A673 (cell line): ENCODE measurements at regions not wholly inside any gene's neighbourhood (a gene's known extent, or its start where the extent isn't known, plus 50 kb on each side); places are given as distances from the start of the nearest gene placed in this dataset.

Experiments
- BruUV-seq: library from RNA; stranded (reverse); fragments of 400-500 nt; replicated peaks from 2 replicates; lab custom pipeline; 2021; lab: Mats Ljungman, UMichigan
- CTCF ChIA-PET: fragments of 300-600 bp; sonication (Branson Sonifier 250); formaldehyde crosslinking; loops from one replicate; lab custom pipeline; 2022; ENCODE audit warnings: antibody characterized with exemption; lab: Charles Lee
- POLR2A ChIA-PET: fragments of 300-600 bp; sonication (Branson Sonifier 250); formaldehyde crosslinking; loops from one replicate; lab custom pipeline; 2022; ENCODE audit warnings: antibody characterized with exemption; ENCODE audit not compliant: low non-redundant PET; lab: Charles Lee
- DNase-seq: peaks from one replicate; pipeline ENCODE4 v3.0.0-alpha.2; 2015; ENCODE audit warnings: low spot score
- H3K27ac ChIP-seq: fragments of 200-600 bp; sonication (generic); 2 replicates; pipeline ENCODE4 v1.5.1; 2016; ENCODE audit warnings: mixed run types, low read depth, mild to moderate bottlenecking, mixed read lengths, antibody characterized with exemption, low read length; ENCODE audit not compliant: poor library complexity, severe bottlenecking
- H3K27me3 ChIP-seq: fragments of 200-600 bp; sonication (generic); replicated peaks from 2 replicates; pipeline ENCODE4 v1.6.1; 2017; ENCODE audit warnings: mixed run types, low read depth, mild to moderate bottlenecking, mixed read lengths, antibody characterized with exemption, low read length; ENCODE audit not compliant: insufficient read depth, poor library complexity
- H3K36me3 ChIP-seq: fragments of 200-600 bp; sonication (generic); 2 replicates; pipeline ENCODE4 v1.6.1; 2016; ENCODE audit warnings: mixed run types, mild to moderate bottlenecking, mixed read lengths, antibody characterized with exemption, low read length; ENCODE audit not compliant: insufficient read depth, poor library complexity, severe bottlenecking
- H3K4me1 ChIP-seq: fragments of 200-600 bp; sonication (generic); 2 replicates; pipeline ENCODE4 v1.6.1; 2017; ENCODE audit warnings: mixed run types, mild to moderate bottlenecking, mixed read lengths, antibody characterized with exemption, low read length; ENCODE audit not compliant: insufficient read depth, poor library complexity, severe bottlenecking
- H3K4me3 ChIP-seq: fragments of 200-600 bp; sonication (generic); 2 replicates; pipeline ENCODE4 v1.5.1; 2016; ENCODE audit warnings: low read depth, mixed run types, mild to moderate bottlenecking, mixed read lengths, low read length; ENCODE audit not compliant: poor library complexity, severe bottlenecking
- H3K9me3 ChIP-seq: fragments of 200-600 bp; sonication (generic); 2 replicates; pipeline ENCODE4 v1.6.1; 2016; ENCODE audit warnings: mixed run types, low read depth, mild to moderate bottlenecking, mixed read lengths, antibody characterized with exemption, low read length; ENCODE audit not compliant: poor library complexity, severe bottlenecking
- CTCF ChIP-seq: fragments of 300-800, 200-600 bp; sonication (generic); conservative IDR thresholded peaks from 2 replicates; pipeline ENCODE4 v1.5.1; 2017; ENCODE audit warnings: low read depth, mild to moderate bottlenecking, antibody characterized with exemption, low read length, moderate library complexity, mixed read lengths
- EZH2 ChIP-seq: fragments of 200-600 bp; sonication (generic); IDR thresholded peaks from 2 replicates; pipeline ENCODE4 v1.6.1; 2017; ENCODE audit warnings: borderline replicate concordance, low read depth, mild to moderate bottlenecking, mixed read lengths, antibody characterized with exemption, low read length; ENCODE audit not compliant: poor library complexity, severe bottlenecking
- intact Hi-C: fragments of 100-400 bp; cut with micrococcal nuclease; formaldehyde crosslinking; loops from one replicate; pipeline ENCODE4 v1.10.0; 2022; ENCODE audit not compliant: unreplicated experiment

DNA sequence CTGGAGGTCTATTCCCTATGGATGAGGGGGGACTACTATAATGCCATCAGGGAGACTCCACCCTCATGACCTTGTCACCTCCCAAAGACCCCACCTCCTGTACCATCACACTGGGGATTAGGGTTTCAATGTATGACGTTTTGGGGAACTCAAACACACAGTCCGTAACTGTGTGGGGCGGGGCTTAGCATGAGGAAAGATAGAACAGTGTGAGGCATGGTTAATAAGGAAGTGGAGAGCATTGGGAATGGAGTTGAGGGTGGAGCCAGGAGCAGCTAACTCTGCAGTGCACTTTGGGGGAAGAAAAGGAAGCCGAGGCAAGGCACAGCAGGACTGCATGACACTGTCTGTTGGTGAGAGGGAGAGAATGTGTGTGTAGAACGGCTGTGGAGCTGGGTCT is 90.9 kb upstream of the AGBL1 start:
- BruUV-seq: no TSS peak
- no peaks in the 10 kb centered on the region for H3K36me3 ChIP-seq

GRCh38 chr15:85992224-85992623 is 87.4 kb upstream of the AGBL1 start:
- no peaks in the 10 kb centered on the region for H3K4me1 ChIP-seq
- ChIA-PET CTCF (no interaction called here), POLR2A (no interaction called here)
- no peak for TF ChIP-seq EZH2
- TF ChIP-seq CTCF: no peak
- DNase-seq: no peak
- no TSS peak for BruUV-seq
- no peaks in the 10 kb centered on the region for H3K27me3 ChIP-seq
- no peak overlapping the region for H3K4me3 ChIP-seq
- H3K9me3 ChIP-seq: no peaks in the 10 kb centered on the region
- no peak overlapping the region for H3K27ac ChIP-seq
- intact Hi-C loops: no loop called here
- no peaks in the 10 kb centered on the region for H3K36me3 ChIP-seq

More for the DNA sequence above, 90.9 kb upstream of the AGBL1 start:
- H3K4me3 ChIP-seq: no peak overlapping the region
- intact Hi-C loops: no loop called here
- no peak for TF ChIP-seq CTCF
- no peak for TF ChIP-seq EZH2
- no peak overlapping the region for H3K27ac ChIP-seq
- H3K9me3 ChIP-seq: no peaks in the 10 kb centered on the region
- ChIA-PET POLR2A (no interaction called here), CTCF (no interaction called here)
- no peaks in the 10 kb centered on the region for H3K27me3 ChIP-seq
- DNase-seq: no peak
- no peaks in the 10 kb centered on the region for H3K4me1 ChIP-seq

- DNase-seq: no peak
- CTCF ChIA-PET: no interaction called here
- intact Hi-C loops: no loop called here
Observed at GRCh38 chr15:85993116-85993515, 86.6 kb upstream of the AGBL1 start.

More at GRCh38 chr15:85993116-85993515, 86.6 kb upstream of the AGBL1 start:
- POLR2A ChIA-PET: no interaction called here
- H3K4me1 ChIP-seq: no peaks in the 10 kb centered on the region
- no peak overlapping the region for H3K27ac ChIP-seq
- no peaks in the 10 kb centered on the region for H3K9me3 ChIP-seq
- no peaks in the 10 kb centered on the region for H3K27me3 ChIP-seq
- no peaks in the 10 kb centered on the region for H3K36me3 ChIP-seq
- BruUV-seq: no TSS peak
- TF ChIP-seq EZH2: no peak
- no peak for TF ChIP-seq CTCF
- H3K4me3 ChIP-seq: no peak overlapping the region
